Stomach (tissue), 8 donors: ENCODE measurements at regions not wholly inside any gene's neighbourhood (a gene's known extent, or its start where the extent isn't known, plus 50 kb on each side); places are given as distances from the start of the nearest gene placed in this dataset.

Experiments
- DNase-seq, 2 donors: peaks; one replicate each; pipeline versions ENCODE4 v3.0.0 to v3.0.0-alpha.2; 2013 to 2019
- H3K27ac ChIP-seq, 5 donors: fragments of 200-600 bp in 4 of 5; sonication (generic) in 4 of 5; one replicate each; pipeline ENCODE4 v1.5.1; 2013 to 2019; ENCODE audit warnings: mild to moderate bottlenecking in 1 of 5, moderate library complexity in 1 of 5
- H3K27me3 ChIP-seq, 3 donors: fragments of 200-600 bp; sonication (generic); one replicate each; pipeline ENCODE4 v1.5.1; 2017 to 2019; ENCODE audit warnings: mixed run types in 1 of 3
- H3K36me3 ChIP-seq, 4 donors: fragments of 200-600 bp; sonication (generic); 1 replicate in 3 of 4; 2 replicates in 1 of 4; pipeline ENCODE4 v1.5.1; 2016 to 2019
- H3K4me1 ChIP-seq, 4 donors: fragments of 200-600 bp; sonication (generic); one replicate each; pipeline ENCODE4 v1.5.1; 2016 to 2019
- H3K4me3 ChIP-seq, 4 donors: fragments of 200-600 bp; sonication (generic) in 3 of 4; one replicate each; pipeline ENCODE4 v1.5.1; 2016 to 2019; ENCODE audit warnings: mild to moderate bottlenecking in 1 of 4
- H3K9me3 ChIP-seq, 4 donors: fragments of 200-600 bp; sonication (generic); one replicate each; pipeline ENCODE4 v1.5.1; 2016 to 2019
- CTCF ChIP-seq, 7 experiments: fragments of 450-650 bp in 4 of 7; fragments of 200-600 bp in 3 of 7; sonication (generic) in 3 of 7; IDR thresholded peaks; one replicate each; pipeline ENCODE4 v1.5.1; 2016 to 2019; ENCODE audit warnings: antibody characterized with exemption in 7 of 7, control low read depth in 2 of 7, mild to moderate bottlenecking in 1 of 7
- EP300 ChIP-seq: sonication (generic); formaldehyde crosslinking; IDR thresholded peaks from one replicate; pipeline ENCODE4 v1.6.1; 2017; ENCODE audit warnings: antibody characterized with exemption
- POLR2A ChIP-seq, 4 donors: fragments of 450-650 bp; IDR thresholded peaks; one replicate each; pipeline ENCODE4 v1.6.1; 2016; ENCODE audit warnings: antibody characterized with exemption in 4 of 4, control low read depth in 2 of 4, mild to moderate bottlenecking in 1 of 4, moderate library complexity in 1 of 4
- POLR2AphosphoS5 ChIP-seq, 3 donors: sonication (generic); formaldehyde crosslinking; IDR thresholded peaks; one replicate each; pipeline ENCODE4 v1.6.1; 2016; ENCODE audit warnings: antibody characterized with exemption in 3 of 3
- WGBS, 5 donors: extraction: QIAGEN DNeasy Blood & Tissue Kit in 3 of 5; methylation state at CpG; one replicate each; pipeline versions ENCODE4 v1.1.5 to v1.1.7; 2013 to 2018; 5-methylcytosine and 5-hydroxymethylcytosine counted together
- intact Hi-C: fragments of 100-400 bp; cut with DNase I; formaldehyde crosslinking; loops from one replicate; pipeline ENCODE4 v1.15.1; 2023; ENCODE audit warnings: low total_unique reads
- donor health status: healthy with polysubstance abuse.
- donor health status: Bipolar disorder and iron deficiency.
- donor health status: healthy.

- no peaks in the 10 kb centered on the region for H3K36me3 ChIP-seq
- 78 to 87% (median 84%) methylated on average over 4 of the region's 4 CpGs for WGBS, 5 donors
- no peak overlapping the region for H3K4me3 ChIP-seq
- H3K27me3 ChIP-seq: no peaks in the 10 kb centered on the region
- TF ChIP-seq EP300: no peak
- TF ChIP-seq CTCF (IDR thresholded peaks at IDR 0.05): no peak
- no peak for TF ChIP-seq POLR2A (IDR thresholded peaks at IDR 0.05)
- TF ChIP-seq POLR2AphosphoS5 (IDR thresholded peaks at IDR 0.05): no peak
- no peak overlapping the region for H3K27ac ChIP-seq
- H3K4me1 ChIP-seq: no peaks in the 10 kb centered on the region
- intact Hi-C loops: no loop called here
- H3K9me3 ChIP-seq: no peaks in the 10 kb centered on the region
- no peak for DNase-seq
These were observed 56.4 kb upstream of the XIRP2 start for GRCh38 chr2:166831930-166832329.

GRCh38 chr2:166825914-166826313, 62.4 kb upstream of the XIRP2 start:
- H3K27me3 ChIP-seq: no peaks in the 10 kb centered on the region
- intact Hi-C loops: no loop called here
- TF ChIP-seq POLR2A (IDR thresholded peaks at IDR 0.05): no peak
- no peak for TF ChIP-seq EP300
- no peak for TF ChIP-seq CTCF (IDR thresholded peaks at IDR 0.05)
- TF ChIP-seq POLR2AphosphoS5 (IDR thresholded peaks at IDR 0.05): no peak
- no peak for DNase-seq
- no peak overlapping the region for H3K27ac ChIP-seq
- H3K9me3 ChIP-seq: no peaks in the 10 kb centered on the region
- no peaks in the 10 kb centered on the region for H3K36me3 ChIP-seq
- H3K4me1 ChIP-seq: no peaks in the 10 kb centered on the region
- no peak overlapping the region for H3K4me3 ChIP-seq

- Histone ChIP-seq H3K36me3 (no peaks in the 10 kb centered on the region), H3K4me1 (no peaks in the 10 kb centered on the region), H3K4me3 (no peak overlapping the region), H3K27me3 (no peaks in the 10 kb centered on the region), H3K27ac (no peak overlapping the region), H3K9me3 (peaks cover 0 to 10% (median 0%) of the 10 kb centered on the region in 4 donors)
- DNase-seq: no peak
- intact Hi-C loops: no loop called here
- TF ChIP-seq EP300 (no peak), POLR2A (IDR thresholded peaks at IDR 0.05) (no peak), POLR2AphosphoS5 (IDR thresholded peaks at IDR 0.05) (no peak), CTCF (IDR thresholded peaks at IDR 0.05) (no peak)
- 70 to 84% (median 73%) methylated on average over 5 of the region's 5 CpGs for WGBS, 5 donors
These were observed 73.9 kb upstream of the XIRP2 start for GRCh38 chr2:166814335-166814734.

GRCh38 chr2:166812166-166812891, 76.0 kb upstream of the XIRP2 start:
- TF ChIP-seq POLR2AphosphoS5 (IDR thresholded peaks at IDR 0.05) (no peak), EP300 (no peak), CTCF (IDR thresholded peaks at IDR 0.05) (no peak), POLR2A (IDR thresholded peaks at IDR 0.05) (no peak)
- Histone ChIP-seq H3K36me3 (no peaks in the 10 kb centered on the region), H3K4me1 (no peaks in the 10 kb centered on the region), H3K27me3 (no peaks in the 10 kb centered on the region), H3K27ac (no peak overlapping the region), H3K4me3 (no peak overlapping the region), H3K9me3 (peaks cover 0 to 10% (median 0%) of the 10 kb centered on the region in 4 donors)
- intact Hi-C loops: no loop called here
- DNase-seq: no peak
- WGBS, 5 donors: 71 to 79% (median 75%) methylated on average over 5 of the region's 5 CpGs
